A172 (cell line): ENCODE measurements at regions not wholly inside any gene's neighbourhood (a gene's known extent, or its start where the extent isn't known, plus 50 kb on each side); places are given as distances from the start of the nearest gene placed in this dataset.

Experiments
- DNase-seq: peaks from one replicate; pipeline ENCODE4 v3.0.0-alpha.2; 2015; ENCODE audit warnings: low spot score

DNA sequence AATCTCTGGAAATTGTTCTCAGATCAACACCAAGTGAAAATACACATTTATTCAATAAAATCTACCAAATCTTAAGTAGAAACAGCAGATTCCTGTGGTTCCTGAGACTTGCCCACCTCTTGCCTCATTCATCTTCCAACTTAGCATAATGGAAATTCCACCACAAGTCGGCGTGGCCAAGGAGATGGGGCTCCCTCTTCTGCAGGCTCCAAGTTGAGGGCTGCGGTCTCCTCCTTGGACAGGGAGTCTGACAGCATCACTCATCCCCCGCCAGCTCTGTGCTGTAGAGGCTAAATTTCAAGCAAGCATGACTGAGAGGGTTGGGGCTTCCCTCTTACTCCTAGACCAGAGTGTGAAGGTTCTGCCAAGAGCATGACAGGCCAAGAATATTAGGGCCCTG is 273.7 kb downstream of the DIRAS2 start:
- no peak for DNase-seq

DNA sequence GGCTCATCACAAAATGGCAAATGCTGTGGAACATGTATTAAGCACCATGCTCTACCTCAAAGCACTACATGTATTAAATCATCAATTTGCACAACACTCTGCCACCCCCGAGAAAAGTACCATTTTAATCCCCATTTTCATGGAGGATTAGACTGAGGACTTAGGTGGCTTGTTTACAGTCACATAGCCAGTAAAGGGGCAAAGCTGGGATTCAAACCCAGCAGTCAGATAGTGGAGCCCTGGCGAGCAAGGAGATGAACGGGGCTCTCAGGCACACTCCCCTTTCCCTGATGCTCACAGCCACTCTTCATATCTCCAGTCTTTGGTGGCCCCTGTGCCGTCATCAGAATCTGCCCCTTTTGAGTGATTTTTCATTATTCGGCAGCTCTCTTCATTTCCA is 262.9 kb downstream of the DIRAS2 start:
- no peak for DNase-seq

DNA sequence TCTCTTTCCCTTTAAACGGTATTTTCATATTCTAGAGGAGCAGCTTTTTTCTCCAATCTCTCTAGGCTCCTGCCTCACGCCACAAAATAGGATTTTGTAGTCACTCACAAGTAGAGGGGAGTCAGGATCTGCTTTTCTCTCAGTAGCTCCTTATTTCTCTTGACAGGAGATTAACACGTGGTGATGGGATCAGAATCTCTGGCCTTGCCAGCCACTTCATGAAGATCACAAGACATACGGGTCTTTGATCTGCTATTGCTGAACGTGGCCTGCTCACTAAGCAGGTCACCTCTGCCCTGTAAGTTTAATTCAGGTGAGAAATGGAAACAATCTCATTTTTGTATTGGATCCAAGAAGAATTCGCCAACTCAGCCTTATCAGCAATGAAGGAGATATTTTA is 257.5 kb downstream of the DIRAS2 start:
- no peak for DNase-seq

DNA sequence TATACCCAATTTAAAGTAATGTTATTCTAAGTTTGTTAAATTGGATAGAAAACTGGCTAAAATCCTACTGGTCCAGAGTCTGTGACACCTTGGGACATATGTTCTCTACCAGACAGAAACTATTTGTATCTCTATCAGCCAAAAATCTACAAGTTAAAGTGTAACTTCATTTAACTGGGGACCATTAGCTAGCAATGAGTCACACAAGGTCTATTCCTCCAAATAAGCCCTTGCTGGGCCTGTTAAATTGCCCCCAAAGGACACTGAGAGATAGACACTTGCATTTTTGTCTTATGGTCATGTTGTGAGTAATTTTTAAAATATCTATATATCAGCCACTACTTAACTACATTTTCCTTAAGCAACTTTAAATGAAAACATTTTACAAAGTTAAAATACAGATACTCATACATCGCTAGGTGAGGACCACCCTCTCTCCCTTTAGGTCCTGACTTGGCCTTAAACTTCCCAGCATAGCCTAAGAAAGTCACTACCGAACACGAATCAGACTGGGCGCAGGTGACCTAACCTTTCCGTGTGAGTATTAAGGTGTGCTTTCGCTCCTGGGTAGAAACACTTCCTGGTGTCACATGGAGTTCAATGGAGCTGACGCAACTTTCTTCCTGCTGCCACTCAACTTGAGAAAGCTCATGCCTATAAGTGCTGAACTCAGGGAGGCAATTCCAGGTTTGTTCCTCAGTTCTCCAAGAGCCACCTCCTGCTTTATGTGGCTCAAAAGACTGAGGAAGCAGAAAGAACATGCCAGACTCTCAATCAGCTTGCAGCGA is 249.1 kb downstream of the DIRAS2 start:
- DNase-seq: no peak

DNA sequence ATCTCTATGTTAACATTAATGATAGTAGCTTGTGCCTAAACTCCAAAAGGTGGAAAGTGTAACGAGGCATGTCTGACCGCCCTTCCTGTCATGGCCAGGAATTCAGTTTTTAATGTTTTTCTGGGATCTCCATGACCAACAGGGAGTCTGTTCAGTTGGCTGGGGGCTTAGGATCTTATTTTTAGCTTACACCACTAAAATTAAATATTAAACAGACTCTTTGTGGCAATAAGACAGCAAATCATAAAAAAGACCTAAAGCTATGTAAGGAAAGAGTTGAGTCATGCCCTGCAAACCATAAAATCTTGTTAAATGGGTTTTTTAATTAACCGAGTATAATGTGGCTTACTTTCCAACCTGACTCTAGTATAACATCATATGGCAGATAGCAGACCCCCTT is 247.8 kb downstream of the DIRAS2 start:
- no peak for DNase-seq

DNA sequence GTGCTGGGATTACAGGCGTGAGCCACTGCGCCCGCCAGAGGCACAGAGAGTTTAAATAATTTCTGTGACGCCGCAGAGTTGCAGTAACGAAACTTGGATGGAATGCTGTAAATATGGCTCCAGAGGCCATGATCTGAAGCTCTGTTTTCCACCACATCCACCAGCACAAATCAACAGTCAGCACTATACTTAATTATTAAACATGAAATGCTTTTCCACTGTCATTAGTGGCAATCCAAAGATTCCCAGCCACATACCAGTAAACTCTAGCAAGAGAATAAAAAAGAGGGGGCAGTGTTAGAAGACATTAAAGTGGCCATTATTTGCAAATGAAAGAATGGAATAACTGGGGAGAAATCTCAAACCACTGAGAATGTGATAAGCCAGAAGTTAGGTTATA is 242.5 kb downstream of the DIRAS2 start:
- no peak for DNase-seq

DNA sequence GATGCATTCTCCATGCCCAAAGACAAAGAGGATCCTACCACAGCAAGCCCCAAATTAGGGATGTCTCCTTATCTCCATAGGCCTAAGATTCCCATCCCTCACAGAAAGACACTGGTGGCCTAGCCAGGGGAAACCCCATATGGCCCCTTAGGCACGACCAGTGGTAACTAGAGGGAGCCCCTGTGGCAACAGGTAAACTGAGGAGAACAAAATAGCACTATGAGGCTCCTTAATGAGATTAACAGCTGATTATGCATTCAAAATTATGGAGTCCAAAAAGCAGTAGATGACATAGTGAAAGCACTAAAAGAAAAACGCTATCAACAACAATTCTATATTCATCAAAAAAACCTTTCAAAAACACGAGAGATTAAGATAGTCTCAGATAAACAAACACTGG is 234.0 kb downstream of the DIRAS2 start:
- DNase-seq: no peak

DNA sequence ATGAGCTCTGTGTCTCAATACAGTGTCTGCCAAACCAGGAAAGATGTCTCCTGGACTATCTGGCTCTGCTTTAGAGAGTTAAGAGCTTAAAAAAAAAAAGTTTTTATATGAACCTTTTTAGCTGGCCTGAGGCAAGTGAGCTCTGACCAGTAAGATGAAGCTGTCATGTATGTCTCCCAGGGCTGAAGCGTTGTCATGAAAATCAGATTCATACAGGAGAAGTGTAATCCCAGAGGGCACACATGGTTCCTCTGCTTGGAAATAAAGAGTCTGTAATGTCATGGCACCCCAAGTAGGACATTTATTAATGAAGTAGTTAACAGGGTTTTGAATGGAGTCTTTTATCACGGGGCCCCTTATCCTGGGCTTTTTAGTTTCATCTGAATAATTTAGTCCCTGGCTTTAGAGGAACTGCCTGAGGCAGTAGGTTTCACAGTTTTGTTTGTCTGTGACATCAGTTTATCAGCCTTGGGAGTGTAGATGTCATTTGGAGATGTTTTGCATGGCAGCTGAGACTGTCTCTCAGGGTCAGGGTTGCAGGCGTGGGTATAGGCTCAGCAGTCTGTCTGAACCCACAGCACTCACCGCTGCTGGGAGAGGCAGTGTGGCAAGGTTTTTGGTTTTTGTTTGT is 223.3 kb downstream of the DIRAS2 start:
- no peak for DNase-seq

DNA sequence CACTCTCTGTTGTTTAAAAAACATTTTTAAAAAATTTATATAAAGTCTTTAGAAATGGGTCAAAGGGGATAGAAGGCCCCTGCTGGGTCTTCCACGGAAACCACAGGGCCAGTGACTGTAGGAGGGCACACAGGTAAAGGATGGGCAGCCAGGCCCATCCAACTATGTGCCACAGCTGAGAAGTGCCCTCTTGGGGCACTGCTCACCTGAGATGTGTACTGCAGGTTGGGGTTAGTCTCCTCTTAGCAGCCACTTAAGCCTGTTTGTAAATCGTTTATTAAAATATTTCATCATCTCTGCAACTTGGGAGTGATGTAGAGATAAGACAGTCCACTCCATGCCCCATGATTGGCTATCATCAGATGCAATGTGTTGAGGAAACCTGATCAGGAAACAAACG is 222.4 kb downstream of the DIRAS2 start:
- no peak for DNase-seq

DNA sequence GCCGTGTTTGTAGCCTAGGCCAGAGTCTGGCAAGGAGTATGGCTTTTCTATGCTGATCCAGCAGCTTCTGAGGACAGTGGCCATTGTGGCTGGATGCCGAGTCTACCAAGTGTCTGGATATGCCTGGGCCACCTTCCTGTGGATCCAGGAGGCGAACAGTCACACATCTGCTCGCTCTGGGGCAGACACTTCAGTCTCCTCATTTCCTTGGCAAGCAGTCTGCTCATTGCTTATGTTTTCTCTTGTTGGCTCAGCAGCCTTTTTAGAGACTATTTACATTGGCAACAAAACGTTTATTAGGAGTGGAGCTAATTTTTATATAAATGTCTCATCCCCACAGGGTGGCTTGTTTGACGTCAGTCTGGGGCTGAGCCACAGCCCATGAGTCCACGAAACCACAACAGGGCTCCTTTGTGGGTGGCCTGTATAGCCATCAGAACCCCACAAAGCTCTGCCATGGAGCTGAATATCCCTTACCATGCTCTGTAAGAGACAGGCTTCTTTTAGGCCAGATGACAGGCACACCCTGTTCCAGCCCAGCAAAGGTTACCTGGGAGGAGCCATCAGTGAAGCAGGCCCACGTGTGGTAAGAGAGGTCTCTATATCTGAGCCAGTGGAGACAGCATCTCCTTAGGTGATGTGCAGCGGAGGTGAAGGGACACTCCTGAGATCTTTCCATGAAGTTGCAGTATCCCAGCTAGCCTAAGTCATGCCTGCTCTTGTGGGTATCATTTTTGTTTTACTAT is 221.7 kb downstream of the DIRAS2 start:
- no peak for DNase-seq

DNA sequence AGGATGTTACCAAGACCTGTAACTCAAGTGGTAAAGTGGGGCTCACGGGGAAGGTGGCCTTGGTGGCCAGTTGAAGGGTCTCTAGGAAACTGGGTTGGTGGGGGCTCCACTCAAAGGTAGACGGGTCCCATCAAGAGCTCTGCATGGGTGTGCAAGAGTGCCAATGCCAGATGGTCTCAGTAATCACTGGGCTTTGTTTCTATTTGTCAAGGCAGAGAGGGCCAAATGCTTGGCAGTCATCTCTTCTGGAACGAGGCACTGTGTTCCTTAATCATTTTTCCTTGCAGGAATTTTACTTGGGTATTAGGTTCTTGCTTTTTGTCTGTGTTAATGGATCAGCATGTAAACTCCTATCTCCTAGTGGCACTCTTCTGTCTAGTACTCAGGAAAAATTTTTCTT is 220.8 kb downstream of the DIRAS2 start:
- DNase-seq: no peak

DNA sequence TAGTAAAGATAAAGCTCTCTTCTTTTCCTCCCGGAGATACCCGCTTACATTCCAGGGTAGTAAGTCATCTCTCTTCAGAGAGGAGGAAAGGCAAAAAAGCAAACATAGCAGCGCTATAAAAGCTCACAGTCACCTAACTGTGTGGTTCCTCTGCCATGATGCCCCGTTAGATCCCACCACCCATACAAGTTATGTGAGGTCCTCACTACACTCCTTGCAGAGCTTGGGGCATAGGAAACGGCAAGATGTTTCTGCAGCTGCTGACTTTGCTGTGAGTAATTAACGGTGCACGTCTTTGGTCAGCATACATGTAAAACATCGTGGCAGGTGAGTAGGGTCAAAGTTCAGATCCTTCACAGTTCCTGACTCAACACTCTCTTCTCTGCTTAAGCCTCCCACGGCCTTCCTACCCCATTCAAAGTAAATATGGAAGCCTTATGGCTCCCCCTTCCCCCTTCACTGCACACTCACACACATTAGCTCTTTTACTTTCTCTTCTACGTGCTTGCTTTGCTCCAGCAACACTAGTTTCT is 218.9 kb downstream of the DIRAS2 start:
- DNase-seq: peak; percentile 26

DNA sequence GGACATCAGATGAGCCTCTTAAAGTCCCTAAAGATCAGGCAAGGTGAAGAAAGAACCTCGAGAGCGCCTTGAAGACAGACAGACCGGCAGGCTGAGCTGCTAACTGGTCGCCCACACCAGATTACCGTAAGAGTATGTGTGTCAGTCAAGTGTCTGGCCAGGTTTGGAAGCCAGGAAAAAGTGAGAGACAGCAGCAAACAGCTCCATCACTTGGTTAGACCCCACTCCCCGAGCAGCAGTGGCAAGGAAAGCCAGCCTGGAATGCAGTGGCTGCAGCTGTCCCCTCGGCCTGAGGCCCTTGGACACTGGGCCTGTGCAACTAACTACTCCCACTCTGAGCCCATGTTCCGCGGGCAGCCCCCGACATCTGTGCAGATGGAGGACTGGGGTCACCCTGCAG is 214.1 kb downstream of the DIRAS2 start:
- no peak for DNase-seq

DNA sequence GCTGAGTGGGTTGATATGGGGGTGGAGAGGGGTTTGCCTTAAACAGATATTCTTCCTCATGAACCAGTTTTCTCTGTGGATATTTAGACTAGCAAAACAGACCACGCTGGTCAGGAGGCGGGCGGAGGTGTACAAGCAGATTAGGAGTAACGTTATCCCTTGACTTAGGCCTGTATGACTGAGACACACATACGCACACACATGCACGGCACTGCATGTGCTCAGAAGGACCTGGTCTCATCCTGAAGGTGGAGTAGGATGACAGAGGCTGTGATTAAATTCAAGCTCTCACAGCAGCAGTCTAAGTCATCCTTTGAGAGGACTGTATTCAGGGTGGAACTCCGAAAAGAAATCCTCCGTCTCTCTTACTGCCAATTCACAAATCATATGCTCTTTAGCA is 209.7 kb downstream of the DIRAS2 start:
- peak; percentile 10 for DNase-seq

DNA sequence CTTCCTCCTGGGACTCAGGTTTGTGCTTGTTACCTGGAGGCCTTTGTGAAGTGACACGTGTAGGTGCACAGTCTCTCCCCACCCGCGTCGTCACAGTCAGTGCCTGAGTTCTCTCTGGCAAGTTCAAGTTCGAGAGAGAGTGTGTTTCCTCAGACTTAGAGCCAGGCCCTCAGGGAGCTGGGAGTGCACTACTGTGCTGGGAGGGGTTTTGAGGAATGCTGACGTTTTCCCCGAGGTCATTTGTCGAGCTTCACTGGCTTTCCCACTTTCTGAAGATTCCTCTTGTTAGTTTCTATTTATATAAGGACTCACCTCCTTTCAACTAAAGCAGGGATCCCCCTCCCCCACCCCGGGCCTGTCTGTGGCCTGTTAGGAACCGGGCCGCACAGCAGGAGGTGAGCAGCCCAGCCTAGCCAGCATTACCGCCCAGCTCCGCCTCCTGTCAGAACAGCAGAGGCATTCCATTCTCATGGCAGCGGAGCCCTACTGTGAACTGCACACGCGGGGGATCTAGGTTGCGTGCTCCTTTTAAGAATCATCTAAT is 209.2 kb downstream of the DIRAS2 start:
- DNase-seq: peak; percentile 63

DNA sequence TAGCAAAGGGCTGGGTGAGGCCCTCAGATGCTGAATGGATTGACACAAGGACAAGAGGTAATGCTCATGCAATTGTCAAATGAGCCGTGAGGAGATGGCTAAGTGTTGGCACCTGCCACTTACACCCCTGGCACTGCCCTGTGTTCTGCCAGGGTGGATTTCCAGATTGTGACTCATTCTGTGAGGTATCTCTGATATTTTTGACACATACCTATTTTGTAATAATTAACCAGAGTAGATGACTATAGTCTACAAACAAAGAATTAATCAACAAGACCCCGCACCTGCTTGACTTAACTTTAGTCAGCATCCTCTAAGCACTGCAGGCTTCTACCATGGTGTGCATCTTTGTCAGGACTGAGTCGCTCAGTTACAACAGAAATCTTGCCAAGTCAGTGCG is 200.8 kb downstream of the DIRAS2 start:
- DNase-seq: no peak

DNA sequence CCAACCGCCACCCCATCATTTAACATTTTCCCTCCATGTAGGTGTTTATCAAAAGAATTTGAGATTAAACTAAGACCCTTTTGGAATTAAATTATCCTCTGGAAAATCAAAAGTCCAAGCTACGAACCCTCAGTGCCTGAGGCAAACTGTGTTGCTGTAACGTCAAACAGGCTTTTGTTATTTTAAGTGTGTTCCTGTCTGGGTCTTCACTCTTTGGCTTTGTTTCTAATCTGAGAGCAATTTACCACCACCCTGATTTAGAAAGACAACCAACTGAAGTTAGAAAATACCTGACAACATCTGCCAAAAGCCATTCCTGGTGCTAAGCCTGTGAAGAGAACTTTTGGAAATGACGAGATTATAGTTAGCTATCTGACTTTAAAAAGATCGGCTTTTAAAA is 199.9 kb downstream of the DIRAS2 start:
- no peak for DNase-seq

DNA sequence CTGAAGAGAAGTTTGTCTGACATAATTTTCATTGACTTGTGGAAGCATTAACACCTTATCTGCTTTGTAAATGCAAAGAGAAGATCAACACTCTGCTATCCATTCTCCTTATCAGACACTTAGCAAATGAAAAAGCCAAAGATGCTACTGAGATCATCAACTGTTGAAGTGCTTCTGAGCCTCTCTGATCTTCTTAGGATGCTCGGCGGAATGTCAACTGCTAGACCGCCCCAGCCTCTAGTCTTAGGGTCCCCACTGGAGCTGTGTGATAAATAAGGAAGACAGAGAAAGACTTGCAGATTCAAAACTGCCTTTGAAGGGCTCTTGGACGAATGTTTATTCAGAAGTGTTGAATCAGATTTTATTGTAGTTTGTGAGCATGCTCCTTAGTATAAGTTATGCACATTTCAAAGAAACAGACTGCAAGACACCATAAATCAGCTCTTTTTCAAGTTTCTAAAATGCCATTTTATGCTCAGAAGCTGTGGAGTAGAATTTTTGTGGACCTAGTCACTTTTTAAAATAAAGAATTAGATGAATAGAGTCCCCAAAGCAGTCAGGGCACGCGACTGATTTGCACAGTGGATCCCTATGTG is 197.9 kb downstream of the DIRAS2 start:
- DNase-seq: no peak

DNA sequence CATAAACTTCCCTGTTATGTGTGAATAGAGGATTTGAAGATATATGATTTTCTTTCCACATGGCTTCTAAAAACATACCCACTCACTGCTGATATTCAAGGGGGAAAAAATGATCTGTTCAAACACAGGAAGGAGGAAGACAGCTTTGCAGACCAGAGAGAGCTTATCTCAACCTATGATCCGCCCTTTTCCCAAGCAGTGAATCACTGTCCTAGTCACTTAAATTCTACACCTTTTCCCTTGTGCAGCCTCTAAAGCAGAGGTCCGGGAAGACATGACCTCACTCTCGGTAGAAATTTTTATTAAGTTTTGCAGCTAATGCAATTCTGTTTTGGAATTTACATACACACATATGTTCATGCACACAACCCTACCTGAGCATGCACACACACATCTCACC is 197.2 kb downstream of the DIRAS2 start:
- DNase-seq: no peak

DNA sequence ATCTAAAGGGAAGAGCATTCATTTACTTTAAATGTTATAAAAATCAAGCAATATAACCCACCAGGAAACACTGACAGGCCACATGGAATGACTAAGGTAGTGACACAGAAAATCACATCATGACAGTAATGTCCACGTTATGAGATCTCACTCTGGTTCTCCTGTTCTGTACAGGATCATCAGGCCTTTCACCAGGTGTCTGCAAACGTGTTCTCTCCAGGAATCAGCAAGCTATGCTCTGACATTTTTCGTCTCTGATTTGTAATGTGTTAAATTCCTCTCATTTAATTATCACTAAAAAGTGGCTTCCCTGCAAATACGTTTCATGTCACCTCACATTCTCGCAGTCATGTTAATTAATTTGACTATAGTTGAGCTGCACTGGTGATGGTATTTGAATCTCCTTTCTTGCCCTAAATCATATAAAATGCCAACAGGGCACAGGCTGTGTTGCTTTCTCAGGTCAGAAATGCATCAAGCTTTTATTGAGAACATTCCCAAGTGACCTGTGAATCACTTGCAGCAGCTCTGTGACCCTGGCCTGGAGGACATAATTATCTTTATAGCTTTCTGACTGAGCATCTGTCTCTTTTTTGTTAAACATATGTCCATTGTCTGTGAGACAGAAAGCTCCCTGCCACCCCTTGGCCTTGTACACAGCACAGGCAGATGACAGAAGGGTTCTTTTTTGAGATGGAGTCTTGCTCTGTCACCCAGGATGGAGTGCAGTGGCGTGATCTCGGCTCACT is 196.2 kb downstream of the DIRAS2 start:
- DNase-seq: no peak

DNA sequence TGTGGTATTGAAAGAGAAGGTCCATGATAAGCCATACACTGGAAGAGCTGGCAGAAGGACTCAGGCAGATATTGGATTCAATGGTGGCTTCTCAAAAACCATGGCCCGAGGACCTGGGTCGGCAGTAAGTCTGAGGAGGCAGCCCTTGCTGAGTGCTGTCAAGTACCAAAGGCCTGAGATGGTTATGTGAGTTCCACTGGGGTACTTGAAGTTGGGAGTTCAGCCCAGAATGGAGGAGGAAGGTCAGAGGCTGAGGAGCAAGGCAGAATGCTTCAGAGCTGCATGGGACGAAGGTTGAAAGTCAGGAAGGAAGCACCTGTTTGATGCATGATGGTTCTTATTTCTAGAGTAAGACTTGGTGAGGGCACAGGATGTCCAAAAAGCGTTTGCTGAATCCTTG is 194.9 kb downstream of the DIRAS2 start:
- no peak for DNase-seq
